ENCODE measurements at regions not wholly inside any gene's neighbourhood (a gene's known extent, or its start where the extent isn't known, plus 50 kb on each side); places are given as distances from the start of the nearest gene placed in this dataset.

DNA sequence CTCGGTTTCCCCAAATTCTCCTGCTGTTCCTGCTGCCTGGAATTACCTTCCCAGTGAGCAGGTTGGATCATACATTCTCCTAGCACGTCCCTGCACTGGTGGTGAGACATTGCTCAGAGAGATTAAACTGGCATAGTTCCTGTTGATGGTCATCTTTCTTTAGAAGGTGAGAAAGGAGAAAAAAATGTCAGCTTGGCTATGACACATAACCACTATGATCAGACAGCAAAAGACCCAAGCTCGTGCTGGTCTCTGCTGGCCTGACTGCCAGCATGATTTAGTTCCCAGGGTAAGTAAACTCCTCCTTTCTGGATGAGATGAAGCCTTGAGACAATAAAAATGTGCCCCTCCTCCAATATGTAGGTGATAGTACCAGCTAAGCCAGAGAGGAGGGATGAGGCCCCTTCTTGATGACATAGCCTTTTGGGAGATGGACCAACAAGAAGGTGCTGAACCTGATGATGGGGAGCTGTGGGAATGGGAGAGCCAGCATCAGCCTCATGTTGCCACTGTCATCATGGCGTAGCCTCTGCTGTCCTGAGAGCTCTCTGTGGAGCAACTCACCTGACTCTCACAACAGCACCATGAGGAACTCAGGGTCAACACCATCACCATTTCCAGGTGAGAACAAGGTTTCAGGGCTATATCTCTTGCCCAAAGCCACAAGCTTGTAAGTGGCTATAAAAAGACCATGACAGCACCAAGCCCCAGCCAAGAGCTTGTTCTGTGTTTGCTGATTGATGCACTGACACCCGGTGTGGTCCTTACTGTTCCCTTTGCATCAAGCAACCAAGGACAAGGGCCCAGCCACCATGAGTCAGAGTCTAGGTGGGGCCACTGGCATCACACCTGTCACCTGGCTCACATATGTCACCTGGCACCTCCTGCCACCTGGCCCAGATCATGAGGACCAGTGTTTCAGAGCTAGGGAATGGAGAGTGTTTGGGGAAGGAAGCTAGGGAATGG lies 200.0 kb downstream of the MATN1 start:
- Histone ChIP-seq H3K4me1 (no peaks in the 10 kb centered on the region), H3K27me3 (no peaks in the 10 kb centered on the region), H3K4me2 (no peak overlapping the region), H3K9me3 (ENCODE audit: low read depth) (no peaks in the 10 kb centered on the region), H2AFZ (replicated peaks) (no peak overlapping the region), H3K36me3 (no peaks in the 10 kb centered on the region), H3K79me2 (ENCODE audit: low read depth) (no peaks in the 10 kb centered on the region), H3K9ac (no peak overlapping the region), H3F3A (ENCODE audit: low read depth) (no peaks in the 10 kb centered on the region), H3K27ac (no peak overlapping the region), H4K20me1 (ENCODE audit: low read depth) (no peaks in the 10 kb centered on the region), H3K4me3 (no peak overlapping the region)
- Mint-ChIP-seq H3K27ac (no peak overlapping the region), H3K27me3 (ENCODE audit: insufficient read depth, low read depth) (peaks cover 19% of the 10 kb centered on the region), H3K9me3 (no peaks in the 10 kb centered on the region), H3K4me3 (no peak overlapping the region), H3K36me3 (no peaks in the 10 kb centered on the region), H3K4me1 (peaks cover 14% of the 10 kb centered on the region)
- TF ChIP-seq EZH2phosphoT487 (IDR thresholded peaks at IDR 0.05), result no peak
- no peak for TF ChIP-seq EZH2 (IDR thresholded peaks at IDR 0.05)
- TF ChIP-seq, protein P1, sequence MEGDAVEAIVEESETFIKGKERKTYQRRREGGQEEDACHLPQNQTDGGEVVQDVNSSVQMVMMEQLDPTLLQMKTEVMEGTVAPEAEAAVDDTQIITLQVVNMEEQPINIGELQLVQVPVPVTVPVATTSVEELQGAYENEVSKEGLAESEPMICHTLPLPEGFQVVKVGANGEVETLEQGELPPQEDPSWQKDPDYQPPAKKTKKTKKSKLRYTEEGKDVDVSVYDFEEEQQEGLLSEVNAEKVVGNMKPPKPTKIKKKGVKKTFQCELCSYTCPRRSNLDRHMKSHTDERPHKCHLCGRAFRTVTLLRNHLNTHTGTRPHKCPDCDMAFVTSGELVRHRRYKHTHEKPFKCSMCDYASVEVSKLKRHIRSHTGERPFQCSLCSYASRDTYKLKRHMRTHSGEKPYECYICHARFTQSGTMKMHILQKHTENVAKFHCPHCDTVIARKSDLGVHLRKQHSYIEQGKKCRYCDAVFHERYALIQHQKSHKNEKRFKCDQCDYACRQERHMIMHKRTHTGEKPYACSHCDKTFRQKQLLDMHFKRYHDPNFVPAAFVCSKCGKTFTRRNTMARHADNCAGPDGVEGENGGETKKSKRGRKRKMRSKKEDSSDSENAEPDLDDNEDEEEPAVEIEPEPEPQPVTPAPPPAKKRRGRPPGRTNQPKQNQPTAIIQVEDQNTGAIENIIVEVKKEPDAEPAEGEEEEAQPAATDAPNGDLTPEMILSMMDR (IDR thresholded peaks at IDR 0.05), result no peak
- DNase-seq (ENCODE audit: low spot score), result no peak

DNA sequence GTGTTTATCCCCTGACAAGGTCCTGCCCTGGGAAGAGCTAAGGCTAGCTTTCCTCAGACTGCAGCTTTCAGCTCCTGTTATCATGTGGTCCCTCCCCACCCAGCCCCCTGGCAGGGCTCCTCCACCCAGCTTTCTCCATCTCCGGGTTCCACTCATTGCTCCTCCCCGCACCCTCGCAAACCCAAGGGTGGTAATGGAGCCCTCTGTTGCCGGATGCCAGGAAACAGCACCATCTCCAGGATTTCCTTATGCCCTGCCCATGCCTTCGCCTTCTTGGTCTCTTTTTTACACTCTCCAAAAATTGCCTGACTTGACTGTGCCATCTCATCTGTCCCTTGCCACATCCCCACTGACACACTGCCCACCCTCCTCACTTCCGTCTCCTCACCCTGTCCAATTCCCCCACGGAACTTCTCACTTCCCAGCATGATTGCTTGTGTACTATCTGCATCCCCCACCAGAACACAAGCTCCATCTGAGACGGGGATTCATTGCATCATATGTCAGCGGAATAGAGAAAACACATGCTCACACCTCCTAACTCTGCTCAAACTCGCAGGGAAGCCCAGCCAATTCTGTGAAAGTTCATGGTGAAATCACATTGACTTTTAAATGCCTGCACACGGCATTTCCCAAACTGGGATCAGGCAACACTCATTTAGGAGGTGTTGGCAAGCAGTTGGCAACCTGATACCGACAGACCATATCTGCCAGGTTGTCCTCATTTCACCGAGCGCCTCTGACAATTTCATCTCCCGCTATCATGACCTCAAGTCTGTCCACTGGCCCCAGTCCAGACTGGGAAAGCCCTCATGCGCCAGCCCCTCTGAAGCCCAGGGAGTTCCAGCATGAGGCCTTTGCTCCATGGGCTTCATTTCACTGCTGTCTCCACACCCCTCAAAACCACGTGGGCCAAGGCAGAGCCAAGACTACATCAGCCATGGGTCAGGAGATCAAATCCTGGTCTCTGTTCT lies 201.1 kb downstream of the MATN1 start:
- Histone ChIP-seq H3K9me3 (ENCODE audit: low read depth) (no peaks in the 10 kb centered on the region), H3K27ac (no peak overlapping the region), H3K4me2 (no peak overlapping the region), H3K79me2 (ENCODE audit: low read depth) (no peaks in the 10 kb centered on the region), H3K36me3 (no peaks in the 10 kb centered on the region), H3K27me3 (no peaks in the 10 kb centered on the region), H3K9ac (no peak overlapping the region), H3F3A (ENCODE audit: low read depth) (no peaks in the 10 kb centered on the region), H3K4me1 (no peaks in the 10 kb centered on the region), H3K4me3 (no peak overlapping the region), H2AFZ (replicated peaks) (no peak overlapping the region), H4K20me1 (ENCODE audit: low read depth) (no peaks in the 10 kb centered on the region)
- H3K27ac Mint-ChIP-seq, result no peak overlapping the region
- no peaks in the 10 kb centered on the region for H3K36me3 Mint-ChIP-seq
- H3K9me3 Mint-ChIP-seq, result no peaks in the 10 kb centered on the region
- H3K27me3 Mint-ChIP-seq (ENCODE audit: insufficient read depth, low read depth), result peaks cover 13% of the 10 kb centered on the region
- no peak for DNase-seq (ENCODE audit: low spot score)
- no peak for TF ChIP-seq EZH2phosphoT487 (IDR thresholded peaks at IDR 0.05)
- TF ChIP-seq, protein P1 (IDR thresholded peaks at IDR 0.05), result no peak
- TF ChIP-seq EZH2 (IDR thresholded peaks at IDR 0.05), result no peak
- peaks cover 9% of the 10 kb centered on the region for H3K4me1 Mint-ChIP-seq
- no peak overlapping the region for H3K4me3 Mint-ChIP-seq

DNA sequence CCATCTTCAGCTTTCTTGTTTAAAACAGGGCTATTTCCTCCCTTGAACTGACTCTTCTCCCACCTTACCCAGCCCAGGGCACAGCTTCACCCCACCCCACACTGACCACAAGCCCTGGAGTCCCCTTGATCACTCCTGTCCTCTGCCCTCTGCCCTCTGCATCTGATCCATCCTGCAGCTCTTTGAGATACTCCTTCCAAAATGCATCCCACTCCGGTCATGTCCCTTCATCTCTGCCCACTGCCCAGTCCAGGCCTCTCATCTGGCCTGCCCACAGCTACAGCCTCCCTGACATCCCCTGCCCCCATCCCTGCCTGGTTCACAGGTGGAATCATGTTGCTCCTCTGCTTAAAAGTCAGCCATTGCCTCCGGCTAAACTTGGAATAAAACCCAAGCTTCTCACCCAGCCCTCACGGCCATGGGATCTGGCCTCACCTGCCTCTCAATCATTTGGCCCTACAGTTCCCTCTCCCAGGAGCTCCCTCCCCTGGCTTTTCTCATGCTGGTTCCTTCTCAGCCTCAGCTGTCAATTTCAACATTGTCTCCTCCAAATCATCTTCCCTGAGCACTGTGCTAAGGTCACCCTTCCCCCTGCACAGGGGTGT lies 202.0 kb downstream of the MATN1 start:
- no peak overlapping the region for H3K4me3 Mint-ChIP-seq

More for the DNA sequence above, 202.0 kb downstream of the MATN1 start:
- no peaks in the 10 kb centered on the region for H3K36me3 Mint-ChIP-seq
- no peak overlapping the region for H3K4me2 ChIP-seq
- no peak overlapping the region for H3K27ac ChIP-seq
- H3K36me3 ChIP-seq, result no peaks in the 10 kb centered on the region
- peaks cover 11% of the 10 kb centered on the region for H3K27me3 Mint-ChIP-seq (ENCODE audit: insufficient read depth, low read depth)
- no peaks in the 10 kb centered on the region for H3K9me3 ChIP-seq (ENCODE audit: low read depth)
- no peak for DNase-seq (ENCODE audit: low spot score)
- no peaks in the 10 kb centered on the region for H4K20me1 ChIP-seq (ENCODE audit: low read depth)
- no peak overlapping the region for H3K27ac Mint-ChIP-seq
- no peaks in the 10 kb centered on the region for H3F3A ChIP-seq (ENCODE audit: low read depth)
- H3K27me3 ChIP-seq, result no peaks in the 10 kb centered on the region
- TF ChIP-seq, protein P1 (IDR thresholded peaks at IDR 0.05), result no peak
- TF ChIP-seq EZH2phosphoT487 (IDR thresholded peaks at IDR 0.05) (no peak), EZH2 (IDR thresholded peaks at IDR 0.05) (no peak)
- no peak overlapping the region for H2AFZ ChIP-seq (replicated peaks)
- H3K79me2 ChIP-seq (ENCODE audit: low read depth), result no peaks in the 10 kb centered on the region
- no peaks in the 10 kb centered on the region for H3K9me3 Mint-ChIP-seq
- H3K4me1 ChIP-seq, result no peaks in the 10 kb centered on the region
- no peak overlapping the region for H3K9ac ChIP-seq
- no peak overlapping the region for H3K4me3 ChIP-seq
- H3K4me1 Mint-ChIP-seq, result peaks cover 8% of the 10 kb centered on the region

All from neural progenitor cell (in vitro differentiated cells).